SK-N-MC (cell line): ENCODE measurements at regions not wholly inside any gene's neighbourhood (a gene's known extent, or its start where the extent isn't known, plus 50 kb on each side); places are given as distances from the start of the nearest gene placed in this dataset.

Source experiments
- EZH2 ChIP-seq: fragments of 200-600 bp; sonication (generic); IDR thresholded peaks from one replicate; pipeline ENCODE4 v1.6.1; 2017; ENCODE audit warnings: antibody characterized with exemption
- FOXP2 ChIP-seq: optimal IDR thresholded peaks from 2 replicates; pipeline ENCODE3; 2011; ENCODE audit warnings: mild to moderate bottlenecking, moderate library complexity; ENCODE audit not compliant: insufficient read depth; ENCODE audit errors: extremely low read length, control extremely low read depth
- POLR2AphosphoS5 ChIP-seq: IDR thresholded peaks from 2 replicates; pipeline ENCODE4 v1.6.1; 2012; ENCODE audit warnings: mild to moderate bottlenecking, low read depth, low read length, borderline replicate concordance

DNA sequence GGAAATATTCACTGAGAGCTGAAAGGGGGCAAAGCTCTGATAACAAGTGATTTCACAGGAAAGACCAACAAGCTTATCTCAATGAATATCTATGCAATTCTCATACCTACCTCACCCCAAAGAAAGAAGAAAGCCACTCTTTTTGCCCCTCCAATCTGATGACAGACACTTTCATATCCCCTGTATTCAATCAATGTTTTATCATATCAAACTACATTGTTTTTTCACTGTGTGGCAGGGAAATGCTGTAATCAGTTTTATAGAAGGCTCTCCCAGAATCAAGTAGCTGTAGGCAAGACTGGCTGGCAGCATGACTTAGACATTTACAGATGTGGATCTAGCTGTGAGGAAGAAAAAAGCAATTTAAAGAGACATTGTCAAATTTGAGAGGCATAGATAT, 81.3 kb upstream of the PIK3C3 start:
- TF ChIP-seq EZH2 (no peak), POLR2AphosphoS5 (no peak), FOXP2 (no peak)
